ENCODE measurements at regions not wholly inside any gene's neighbourhood (a gene's known extent, or its start where the extent isn't known, plus 50 kb on each side); places are given as distances from the start of the nearest gene placed in this dataset.

GRCh38 chr11:110827276-110827675 is 115.0 kb upstream of the ARHGAP20 start:
- TF ChIP-seq POLR2A (IDR thresholded peaks at IDR 0.05), result no peak
- TF ChIP-seq CTCF (IDR thresholded peaks at IDR 0.05), result no peak
